IMR-90 (cell line): ENCODE measurements at regions not wholly inside any gene's neighbourhood (a gene's known extent, or its start where the extent isn't known, plus 50 kb on each side); places are given as distances from the start of the nearest gene placed in this dataset.

Source experiments
- ATAC-seq: fragments of 200-7000 bp; cut with Tn5 transposase; 2 replicates; pipeline ENCODE4 v1.9.1; 2020; ENCODE audit warnings: low read depth, mild to moderate bottlenecking, moderate library complexity
- BruUV-seq: library from RNA; stranded (reverse); fragments of 400-500 nt; replicated peaks from 2 replicates; lab custom pipeline; 2021; lab: Mats Ljungman, UMichigan
- CTCF ChIA-PET: fragments of 300-600 bp; formaldehyde crosslinking; extraction: SDS; loops from one replicate; lab custom pipeline; 2021; ENCODE audit warnings: antibody characterized with exemption; lab: Yijun Ruan, JAX
- POLR2A ChIA-PET: fragments of 300-600 bp; sonication (Branson Sonifier 250); formaldehyde crosslinking; loops from one replicate; lab custom pipeline; 2022; ENCODE audit warnings: antibody characterized with exemption; ENCODE audit not compliant: unreplicated experiment; lab: Charles Lee
- DNase-seq: peaks from one replicate; pipeline ENCODE4 v3.0.0; 2013
- H2AFZ ChIP-seq: replicated peaks from 2 replicates; pipeline ENCODE3; 2013; ENCODE audit warnings: low read length, mild to moderate bottlenecking; ENCODE audit not compliant: poor library complexity
- H2AK5ac ChIP-seq: 2 replicates; pipeline ENCODE4 v1.6.1; 2013; ENCODE audit warnings: low read depth, low read length, inconsistent platforms
- H2AK9ac ChIP-seq: replicated peaks from 2 replicates; pipeline ENCODE3; 2013; ENCODE audit warnings: mild to moderate bottlenecking, low read depth, low read length, moderate library complexity; ENCODE audit not compliant: poor library complexity
- H2BK120ac ChIP-seq: 2 replicates; pipeline ENCODE4 v1.6.1; 2013; ENCODE audit warnings: low read depth, low read length, inconsistent platforms
- H2BK15ac ChIP-seq: 3 replicates; pipeline ENCODE4 v1.6.1; 2013; ENCODE audit warnings: low read depth, low read length, inconsistent platforms
- H2BK20ac ChIP-seq: 2 replicates; pipeline ENCODE4 v1.6.1; 2013; ENCODE audit warnings: low read depth, mild to moderate bottlenecking, inconsistent platforms, low read length, moderate library complexity
- H2BK5ac ChIP-seq: 2 replicates; pipeline ENCODE4 v1.6.1; 2013; ENCODE audit warnings: mild to moderate bottlenecking, low read depth, low read length, inconsistent platforms; ENCODE audit not compliant: poor library complexity, severe bottlenecking
- H3K14ac ChIP-seq: replicated peaks from 2 replicates; pipeline ENCODE4 v1.6.1; 2013; ENCODE audit warnings: low read depth, low read length, inconsistent platforms
- H3K18ac ChIP-seq: 2 replicates; pipeline ENCODE4 v1.6.1; 2013; ENCODE audit warnings: low read depth, low read length, control low read depth
- H3K23ac ChIP-seq: 2 replicates; pipeline ENCODE4 v1.6.1; 2013; ENCODE audit warnings: low read depth, low read length, inconsistent platforms
- H3K27ac ChIP-seq: 2 replicates; pipeline ENCODE4 v1.5.1; 2013; ENCODE audit warnings: mild to moderate bottlenecking, control low read depth, low read length; ENCODE audit not compliant: insufficient read depth
- H3K27me3 ChIP-seq: 2 replicates; pipeline ENCODE4 v1.6.1; 2013; ENCODE audit warnings: low read length; ENCODE audit not compliant: control insufficient read depth, insufficient read depth
- H3K36me3 ChIP-seq: 2 replicates; pipeline ENCODE4 v1.6.1; 2013; ENCODE audit warnings: low read length, mixed read lengths; ENCODE audit not compliant: control insufficient read depth, insufficient read depth
- H3K4ac ChIP-seq: 2 replicates; pipeline ENCODE4 v1.6.1; 2013; ENCODE audit warnings: low read depth, low read length, inconsistent platforms
- H3K4me1 ChIP-seq: 2 replicates; pipeline ENCODE4 v1.6.1; 2013; ENCODE audit warnings: low read length, mixed read lengths; ENCODE audit not compliant: control insufficient read depth, insufficient read depth
- H3K4me2 ChIP-seq: 2 replicates; pipeline ENCODE4 v1.6.1; 2013; ENCODE audit warnings: low read depth, mild to moderate bottlenecking, control low read depth, low read length, moderate library complexity
- H3K4me3 ChIP-seq: 2 replicates; pipeline ENCODE4 v1.5.1; 2013; ENCODE audit warnings: low read depth, mild to moderate bottlenecking, control low read depth, low read length, moderate library complexity; ENCODE audit not compliant: insufficient read depth
- H3K56ac ChIP-seq: 2 replicates; pipeline ENCODE4 v1.6.1; 2013; ENCODE audit warnings: low read length, inconsistent platforms; ENCODE audit not compliant: insufficient read depth; ENCODE audit errors: extremely low read depth
- H3K79me1 ChIP-seq, 2 experiments: 2 replicates each; pipeline ENCODE4 v1.6.1; 2013; ENCODE audit warnings: low read length in 2 of 2, inconsistent platforms in 1 of 2, low read depth in 1 of 2
- H3K9ac ChIP-seq: 2 replicates; pipeline ENCODE4 v1.6.1; 2013; ENCODE audit warnings: low read depth, low read length, control low read depth
- H3K9me1 ChIP-seq: 2 replicates; pipeline ENCODE4 v1.6.1; 2013; ENCODE audit warnings: low read length, inconsistent platforms; ENCODE audit not compliant: insufficient read depth
- H3K9me3 ChIP-seq: 2 replicates; pipeline ENCODE4 v1.6.1; 2013; ENCODE audit warnings: low read length; ENCODE audit not compliant: control insufficient read depth, insufficient read depth
- H4K20me1 ChIP-seq: 2 replicates; pipeline ENCODE4 v1.6.1; 2013; ENCODE audit warnings: low read length, inconsistent platforms; ENCODE audit not compliant: insufficient read depth
- H4K5ac ChIP-seq: 2 replicates; pipeline ENCODE4 v1.6.1; 2013; ENCODE audit warnings: mild to moderate bottlenecking, low read depth, low read length, control low read depth
- H4K8ac ChIP-seq, 2 experiments: 2 replicates each; pipeline ENCODE4 v1.6.1; 2013; ENCODE audit warnings: low read depth in 2 of 2, low read length in 2 of 2, control low read depth in 1 of 2, inconsistent platforms in 1 of 2
- H4K91ac ChIP-seq: 2 replicates; pipeline ENCODE4 v1.6.1; 2013; ENCODE audit warnings: low read depth, low read length, inconsistent platforms; ENCODE audit not compliant: insufficient read depth
- MAFK ChIP-seq: IDR thresholded peaks from 2 replicates; pipeline ENCODE4 v1.6.1; 2012; ENCODE audit warnings: low read depth, low read length, improper control_type of control experiment
- SMC3 ChIP-seq: fragments of 150-350 bp; IDR thresholded peaks from 2 replicates; pipeline ENCODE4 v1.6.1; 2016; ENCODE audit warnings: low read depth, mild to moderate bottlenecking, antibody characterized with exemption, low read length, moderate library complexity
- WGBS, 2 experiments: methylation state at CpG; one replicate each; pipeline versions ENCODE4 v1.1.5 to v1.1.7; 2013; ENCODE audit warnings: missing lambda C conversion rate in 2 of 2; ENCODE audit not compliant: insufficient read length in 1 of 2; ENCODE audit errors: extremely low coverage in 2 of 2; 5-methylcytosine and 5-hydroxymethylcytosine counted together
- dilution Hi-C: fragments of 300-500 bp; cut with HindIII; formaldehyde crosslinking; loops from one replicate; pipeline ENCODE4 v1.14.3; 2018; ENCODE audit warnings: low sequenced_read_pairs; ENCODE audit not compliant: unreplicated experiment
- in situ Hi-C: fragments of 300-500 bp; cut with MboI; formaldehyde crosslinking; loops from 3 replicates; pipeline ENCODE4 v1.14.3; 2019; ENCODE audit warnings: low sequenced_read_pairs, inconsistent platforms, mixed read lengths
- intact Hi-C: fragments of 100-400 bp; cut with micrococcal nuclease; formaldehyde crosslinking; loops from 2 replicates; pipeline ENCODE4 v1.10.0; 2022

DNA sequence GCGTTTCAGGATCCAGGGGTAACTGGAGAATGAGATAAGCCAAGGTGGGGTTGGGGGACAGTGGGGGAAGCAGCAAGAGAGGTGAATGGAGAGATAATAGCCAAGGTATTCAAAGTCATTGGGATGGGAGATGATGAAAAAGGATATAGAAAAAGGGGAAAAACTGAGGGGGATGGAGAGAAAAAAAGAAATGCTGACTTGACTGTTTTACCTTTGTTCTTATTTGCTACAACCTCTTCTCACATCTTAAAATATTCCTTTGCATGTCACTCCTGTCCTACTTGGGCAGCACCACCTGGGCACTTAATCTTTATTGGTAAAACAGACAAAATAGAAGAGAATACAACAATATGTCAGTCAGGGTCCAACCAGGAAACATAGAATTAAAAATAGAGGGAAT, 56.0 kb upstream of the FNDC3A start:
- peaks cover 3% of the 10 kb centered on the region for H3K27me3 ChIP-seq
- BruUV-seq = no TSS peak
- no peak overlapping the region for H2BK5ac ChIP-seq
- no peak overlapping the region for H3K18ac ChIP-seq
- H2BK20ac ChIP-seq = no peak overlapping the region
- H3K14ac ChIP-seq = no peak overlapping the region
- H2AK9ac ChIP-seq = no peak overlapping the region
- no peak overlapping the region for H3K23ac ChIP-seq
- no peak for TF ChIP-seq SMC3
- TF ChIP-seq MAFK = peak; percentile 97
- H3K56ac ChIP-seq = no peak overlapping the region
- no peak overlapping the region for H2BK15ac ChIP-seq
- H3K9ac ChIP-seq = no peak overlapping the region
- in situ Hi-C loops = no loop called here
- CTCF ChIA-PET = no interaction called here
- no peak overlapping the region for H3K27ac ChIP-seq
- no CpG with 5 or more reads among the region's 1 CpG for WGBS, 2 experiments
- no peaks in the 10 kb centered on the region for H3K79me1 ChIP-seq
- POLR2A ChIA-PET = no interaction called here
- no peak overlapping the region for H3K4me3 ChIP-seq
- intact Hi-C loops = no loop called here
- no peak overlapping the region for H2BK120ac ChIP-seq
- H3K9me3 ChIP-seq = no peaks in the 10 kb centered on the region
- H2AK5ac ChIP-seq = no peak overlapping the region
- dilution Hi-C loops = no loop called here
- no peaks in the 10 kb centered on the region for H3K4me1 ChIP-seq
- H4K91ac ChIP-seq = no peak overlapping the region
- no peaks in the 10 kb centered on the region for H3K9me1 ChIP-seq
- no peak overlapping the region for H3K4me2 ChIP-seq
- no peak overlapping the region for H4K5ac ChIP-seq
- DNase-seq (no peak), ATAC-seq (no peak)
- no peaks in the 10 kb centered on the region for H3K36me3 ChIP-seq
- H4K20me1 ChIP-seq = no peaks in the 10 kb centered on the region
- no peak overlapping the region for H2AFZ ChIP-seq
- H4K8ac ChIP-seq = no peak overlapping the region
- H3K4ac ChIP-seq = no peak overlapping the region
